ENCODE measurements at regions not wholly inside any gene's neighbourhood (a gene's known extent, or its start where the extent isn't known, plus 50 kb on each side); places are given as distances from the start of the nearest gene placed in this dataset.

DNA sequence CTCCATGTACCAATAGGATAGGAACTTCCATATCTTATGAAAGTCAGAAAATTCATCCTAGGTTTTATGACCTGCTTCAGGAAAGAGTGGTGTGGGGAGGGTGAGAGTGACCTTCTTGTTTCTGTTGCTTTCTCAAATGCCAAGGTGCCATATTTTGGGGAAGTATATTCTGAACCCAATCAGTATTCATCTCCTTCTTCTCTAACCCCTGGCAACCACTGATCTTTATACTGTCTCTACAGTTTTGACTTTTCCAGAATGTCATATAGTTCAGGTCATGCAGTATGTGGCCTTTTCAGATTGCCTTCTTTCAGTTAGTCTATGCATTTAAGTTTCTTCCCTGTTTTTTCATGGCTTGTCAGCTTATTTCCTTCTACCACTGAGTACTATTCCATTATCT, 321.4 kb upstream of the SEMA6A start:
- TF ChIP-seq EP300 (IDR thresholded peaks at IDR 0.05) (no peak), USF2 (IDR thresholded peaks at IDR 0.05) (no peak), RCOR1 (IDR thresholded peaks at IDR 0.05; ENCODE audit: low read depth, low read length) (no peak), POLR2A (IDR thresholded peaks at IDR 0.05; ENCODE audit: low read length) (no peak), MAZ (IDR thresholded peaks at IDR 0.05; ENCODE audit: borderline replicate concordance, low read depth, low read length) (no peak), TP53 (CRISPR knock-in tag; IDR thresholded peaks at IDR 0.05) (no peak), PBX3 (IDR thresholded peaks at IDR 0.05) (no peak), CHD2 (IDR thresholded peaks at IDR 0.05; ENCODE audit: low read length, partially characterized antibody) (no peak), RAD21 (conservative IDR thresholded peaks at IDR 0.05 in 1 of 2, IDR thresholded peaks at IDR 0.05 in 1 of 2) (no peak), JUN (IDR thresholded peaks at IDR 0.05) (no peak), CEBPB (IDR thresholded peaks at IDR 0.05) (no peak)
- TF ChIP-seq, protein P1, sequence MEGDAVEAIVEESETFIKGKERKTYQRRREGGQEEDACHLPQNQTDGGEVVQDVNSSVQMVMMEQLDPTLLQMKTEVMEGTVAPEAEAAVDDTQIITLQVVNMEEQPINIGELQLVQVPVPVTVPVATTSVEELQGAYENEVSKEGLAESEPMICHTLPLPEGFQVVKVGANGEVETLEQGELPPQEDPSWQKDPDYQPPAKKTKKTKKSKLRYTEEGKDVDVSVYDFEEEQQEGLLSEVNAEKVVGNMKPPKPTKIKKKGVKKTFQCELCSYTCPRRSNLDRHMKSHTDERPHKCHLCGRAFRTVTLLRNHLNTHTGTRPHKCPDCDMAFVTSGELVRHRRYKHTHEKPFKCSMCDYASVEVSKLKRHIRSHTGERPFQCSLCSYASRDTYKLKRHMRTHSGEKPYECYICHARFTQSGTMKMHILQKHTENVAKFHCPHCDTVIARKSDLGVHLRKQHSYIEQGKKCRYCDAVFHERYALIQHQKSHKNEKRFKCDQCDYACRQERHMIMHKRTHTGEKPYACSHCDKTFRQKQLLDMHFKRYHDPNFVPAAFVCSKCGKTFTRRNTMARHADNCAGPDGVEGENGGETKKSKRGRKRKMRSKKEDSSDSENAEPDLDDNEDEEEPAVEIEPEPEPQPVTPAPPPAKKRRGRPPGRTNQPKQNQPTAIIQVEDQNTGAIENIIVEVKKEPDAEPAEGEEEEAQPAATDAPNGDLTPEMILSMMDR (IDR thresholded peaks at IDR 0.05) = no peak
- TF ChIP-seq, protein P2, sequence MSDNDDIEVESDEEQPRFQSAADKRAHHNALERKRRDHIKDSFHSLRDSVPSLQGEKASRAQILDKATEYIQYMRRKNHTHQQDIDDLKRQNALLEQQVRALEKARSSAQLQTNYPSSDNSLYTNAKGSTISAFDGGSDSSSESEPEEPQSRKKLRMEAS (IDR thresholded peaks at IDR 0.05) = no peak
